GM12872 (cell line): ENCODE measurements at regions not wholly inside any gene's neighbourhood (a gene's known extent, or its start where the extent isn't known, plus 50 kb on each side); places are given as distances from the start of the nearest gene placed in this dataset.

Source experiments
- CTCF ChIP-seq: IDR thresholded peaks from 3 replicates; pipeline ENCODE4 v1.5.1; 2011; ENCODE audit warnings: low read depth, mild to moderate bottlenecking, low read length, moderate library complexity; ENCODE audit not compliant: insufficient read depth

DNA sequence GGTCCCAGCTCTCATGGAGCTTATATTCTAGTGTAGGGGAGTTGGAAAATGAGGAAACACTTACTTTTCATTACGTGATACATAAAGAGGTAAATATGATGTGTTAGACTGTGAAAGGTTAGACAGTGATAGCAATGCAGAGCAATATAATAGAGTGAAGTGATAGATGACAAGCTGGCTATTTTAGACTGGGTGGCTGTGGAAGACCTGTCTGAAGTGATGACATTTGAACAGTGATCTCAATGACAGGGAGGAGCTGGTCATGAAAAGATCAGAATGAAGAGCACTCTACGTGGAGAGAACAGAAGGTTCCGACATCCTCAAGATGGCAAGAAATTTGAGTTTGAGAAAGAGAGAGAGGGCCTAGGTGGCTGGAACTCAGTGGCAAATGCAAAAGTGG is 118.9 kb upstream of the MKLN1 start:
- TF ChIP-seq CTCF: no peak

- no peak for TF ChIP-seq CTCF
These were observed 117.1 kb upstream of the MKLN1 start for GRCh38 chr7:131210618-131211017.

DNA sequence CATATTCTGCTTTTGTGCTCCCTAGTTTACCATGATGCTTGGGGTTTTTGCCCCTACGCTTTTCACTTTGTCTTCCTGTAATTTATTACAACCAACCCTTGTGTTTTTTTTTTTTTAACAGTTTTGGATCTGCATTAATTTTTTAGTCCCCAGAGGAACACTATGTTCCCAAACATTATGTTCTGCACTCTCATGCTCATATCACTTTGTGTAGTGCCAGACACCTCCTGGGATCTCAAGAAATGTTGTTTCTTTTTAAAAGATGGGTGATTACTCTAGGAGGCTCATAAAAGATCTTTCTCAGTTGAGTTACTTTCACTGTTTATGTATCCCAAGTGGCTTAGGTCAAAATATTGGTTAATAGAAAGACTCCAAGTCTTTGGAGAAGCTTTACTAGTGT is 116.2 kb upstream of the MKLN1 start:
- no peak for TF ChIP-seq CTCF

DNA sequence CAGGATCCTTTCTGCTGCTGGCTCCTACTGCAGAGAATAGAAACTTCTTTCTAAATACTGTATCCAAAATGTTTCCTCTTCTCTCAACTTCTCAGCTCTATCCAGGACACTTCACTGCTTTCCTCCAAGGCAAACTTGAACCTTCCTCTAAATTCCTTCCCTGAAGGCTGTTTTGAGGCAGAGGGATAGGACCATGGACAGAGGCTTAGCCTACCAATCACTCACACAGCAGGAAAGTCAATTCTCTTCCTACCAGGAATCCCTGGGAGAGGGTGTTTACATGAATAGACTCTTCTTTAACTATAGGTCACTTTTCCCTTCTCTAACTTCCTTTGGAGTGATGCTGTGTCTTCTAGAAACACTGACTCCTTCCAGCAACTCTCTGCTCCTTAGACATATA is 115.6 kb upstream of the MKLN1 start:
- TF ChIP-seq CTCF: no peak

- TF ChIP-seq CTCF: no peak
These were observed 108.9 kb upstream of the MKLN1 start for GRCh38 chr7:131218727-131219128.

- TF ChIP-seq CTCF: no peak
These were observed 108.2 kb upstream of the MKLN1 start for GRCh38 chr7:131219312-131220041.

GRCh38 chr7:131221061-131221460 is 106.6 kb upstream of the MKLN1 start:
- TF ChIP-seq CTCF: no peak
